ENCODE measurements at regions not wholly inside any gene's neighbourhood (a gene's known extent, or its start where the extent isn't known, plus 50 kb on each side); places are given as distances from the start of the nearest gene placed in this dataset.

DNA sequence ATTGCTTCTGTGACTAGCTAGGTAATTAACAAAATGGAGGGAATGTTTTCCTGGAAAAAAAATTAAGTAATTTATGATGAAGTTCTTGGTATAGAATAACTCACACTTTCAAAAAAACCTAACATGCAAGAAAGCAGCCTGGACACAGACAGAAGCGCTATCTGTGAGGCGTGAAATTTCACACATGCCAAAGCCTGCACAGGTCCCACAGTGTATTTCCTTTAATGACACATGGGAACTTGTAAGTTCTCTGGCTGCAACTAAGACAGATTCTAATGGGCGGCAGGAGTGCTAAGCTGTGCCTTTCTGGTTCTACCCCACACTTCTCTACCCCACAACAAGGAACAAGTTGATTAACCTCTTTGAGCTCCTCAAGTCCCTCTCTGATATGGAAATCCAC, 84.9 kb upstream of the NEO1 start:
- H3K4me3 Mint-ChIP-seq (ENCODE audit: low read depth): no peak overlapping the region
- H3K27ac Mint-ChIP-seq: no peak overlapping the region
- no peak for DNase-seq (ENCODE audit: low spot score, unreplicated experiment)
- peaks cover 9% of the 10 kb centered on the region for H3K4me1 Mint-ChIP-seq (ENCODE audit: low read depth)
- peaks cover 8% of the 10 kb centered on the region for H3K27me3 Mint-ChIP-seq
- TF ChIP-seq, protein P1, sequence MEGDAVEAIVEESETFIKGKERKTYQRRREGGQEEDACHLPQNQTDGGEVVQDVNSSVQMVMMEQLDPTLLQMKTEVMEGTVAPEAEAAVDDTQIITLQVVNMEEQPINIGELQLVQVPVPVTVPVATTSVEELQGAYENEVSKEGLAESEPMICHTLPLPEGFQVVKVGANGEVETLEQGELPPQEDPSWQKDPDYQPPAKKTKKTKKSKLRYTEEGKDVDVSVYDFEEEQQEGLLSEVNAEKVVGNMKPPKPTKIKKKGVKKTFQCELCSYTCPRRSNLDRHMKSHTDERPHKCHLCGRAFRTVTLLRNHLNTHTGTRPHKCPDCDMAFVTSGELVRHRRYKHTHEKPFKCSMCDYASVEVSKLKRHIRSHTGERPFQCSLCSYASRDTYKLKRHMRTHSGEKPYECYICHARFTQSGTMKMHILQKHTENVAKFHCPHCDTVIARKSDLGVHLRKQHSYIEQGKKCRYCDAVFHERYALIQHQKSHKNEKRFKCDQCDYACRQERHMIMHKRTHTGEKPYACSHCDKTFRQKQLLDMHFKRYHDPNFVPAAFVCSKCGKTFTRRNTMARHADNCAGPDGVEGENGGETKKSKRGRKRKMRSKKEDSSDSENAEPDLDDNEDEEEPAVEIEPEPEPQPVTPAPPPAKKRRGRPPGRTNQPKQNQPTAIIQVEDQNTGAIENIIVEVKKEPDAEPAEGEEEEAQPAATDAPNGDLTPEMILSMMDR (IDR thresholded peaks at IDR 0.05; ENCODE audit: unreplicated experiment): no peak
- H3K9me3 Mint-ChIP-seq (ENCODE audit: low read depth): peaks cover 12% of the 10 kb centered on the region
- H3K36me3 Mint-ChIP-seq (ENCODE audit: insufficient read depth): no peaks in the 10 kb centered on the region

- peaks cover 8% of the 10 kb centered on the region for H3K4me1 Mint-ChIP-seq (ENCODE audit: low read depth)
- H3K9me3 Mint-ChIP-seq (ENCODE audit: low read depth): peaks cover 18% of the 10 kb centered on the region
- TF ChIP-seq, protein P1 (IDR thresholded peaks at IDR 0.05; ENCODE audit: unreplicated experiment): no peak
- H3K27ac Mint-ChIP-seq: no peak overlapping the region
- DNase-seq (ENCODE audit: low spot score, unreplicated experiment): no peak
- peaks cover 8% of the 10 kb centered on the region for H3K27me3 Mint-ChIP-seq
- no peak overlapping the region for H3K4me3 Mint-ChIP-seq (ENCODE audit: low read depth)
- H3K36me3 Mint-ChIP-seq (ENCODE audit: insufficient read depth): no peaks in the 10 kb centered on the region
Observed at GRCh38 chr15:72966641-72967040, 85.6 kb upstream of the NEO1 start.

DNA sequence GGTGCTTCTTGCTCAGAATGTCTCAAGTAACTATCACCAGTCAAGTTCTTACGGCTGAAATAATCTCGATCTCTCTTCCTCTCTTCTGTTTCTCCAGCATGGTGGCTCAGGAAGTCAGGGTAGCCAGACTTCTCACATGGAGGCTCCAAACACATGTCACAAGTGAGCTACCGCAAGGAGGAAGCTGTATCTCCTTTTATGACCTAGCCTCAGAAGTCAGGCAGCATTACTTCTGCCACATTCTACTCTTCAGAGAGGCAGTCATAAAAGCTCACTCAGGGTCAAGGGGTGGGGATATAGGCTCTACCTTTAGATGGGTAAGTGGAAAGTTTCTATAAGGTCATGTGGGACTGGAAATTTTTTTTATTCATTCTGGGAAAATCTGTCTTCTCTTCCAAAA, 86.6 kb upstream of the NEO1 start:
- no peaks in the 10 kb centered on the region for H3K36me3 Mint-ChIP-seq (ENCODE audit: insufficient read depth)
- no peak overlapping the region for H3K27ac Mint-ChIP-seq
- peaks cover 18% of the 10 kb centered on the region for H3K9me3 Mint-ChIP-seq (ENCODE audit: low read depth)
- no peaks in the 10 kb centered on the region for H3K27me3 Mint-ChIP-seq
- TF ChIP-seq, protein P1 (IDR thresholded peaks at IDR 0.05; ENCODE audit: unreplicated experiment): no peak
- H3K4me3 Mint-ChIP-seq (ENCODE audit: low read depth): no peak overlapping the region
- DNase-seq (ENCODE audit: low spot score, unreplicated experiment): no peak
- no peaks in the 10 kb centered on the region for H3K4me1 Mint-ChIP-seq (ENCODE audit: low read depth)

GRCh38 chr15:72964542-72964941, 87.7 kb upstream of the NEO1 start:
- Mint-ChIP-seq H3K27me3 (no peaks in the 10 kb centered on the region), H3K4me3 (ENCODE audit: low read depth) (no peak overlapping the region), H3K27ac (no peak overlapping the region), H3K36me3 (ENCODE audit: insufficient read depth) (no peaks in the 10 kb centered on the region), H3K4me1 (ENCODE audit: low read depth) (no peaks in the 10 kb centered on the region), H3K9me3 (ENCODE audit: low read depth) (peaks cover 18% of the 10 kb centered on the region)
- TF ChIP-seq, protein P1 (IDR thresholded peaks at IDR 0.05; ENCODE audit: unreplicated experiment): no peak
- DNase-seq (ENCODE audit: low spot score, unreplicated experiment): no peak

DNA sequence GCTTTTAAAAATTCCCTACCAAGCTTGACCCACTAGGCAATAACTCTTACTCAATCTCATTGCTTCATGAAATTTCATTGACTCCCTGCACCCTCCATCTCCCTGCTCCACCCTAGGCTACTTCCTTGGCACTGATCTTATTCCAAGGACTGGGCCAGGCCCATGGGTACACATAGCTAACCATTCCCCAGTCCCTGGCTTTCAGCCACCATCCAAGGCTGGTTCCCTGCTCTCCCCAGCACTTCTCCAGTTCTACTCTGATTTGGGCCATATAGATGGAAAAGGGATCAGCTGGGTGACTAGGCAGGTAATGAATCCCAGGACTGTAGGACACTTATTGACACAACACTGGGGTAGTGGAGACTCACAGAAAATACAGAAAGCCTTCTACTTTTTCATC, 88.1 kb upstream of the NEO1 start:
- Mint-ChIP-seq H3K9me3 (ENCODE audit: low read depth) (peaks cover 18% of the 10 kb centered on the region), H3K4me3 (ENCODE audit: low read depth) (no peak overlapping the region), H3K27ac (no peak overlapping the region), H3K36me3 (ENCODE audit: insufficient read depth) (no peaks in the 10 kb centered on the region), H3K4me1 (ENCODE audit: low read depth) (no peaks in the 10 kb centered on the region), H3K27me3 (no peaks in the 10 kb centered on the region)
- no peak for DNase-seq (ENCODE audit: low spot score, unreplicated experiment)
- TF ChIP-seq, protein P1 (IDR thresholded peaks at IDR 0.05; ENCODE audit: unreplicated experiment): no peak
